ENCODE measurements at regions not wholly inside any gene's neighbourhood (a gene's known extent, or its start where the extent isn't known, plus 50 kb on each side); places are given as distances from the start of the nearest gene placed in this dataset.

GRCh38 chr5:6222121-6222520, 156.2 kb downstream of the MED10 start:
- no peak for ATAC-seq
- DNase-seq (ENCODE audit: low spot score): no peak
- Mint-ChIP-seq H3K36me3 (peaks cover 13% of the 10 kb centered on the region; the same call in 1 of the 2 replicates), H3K27ac (no peak overlapping the region), H3K4me1 (no peaks in the 10 kb centered on the region), H3K9me3 (peaks cover 24% of the 10 kb centered on the region), H3K4me3 (no peak overlapping the region), H3K27me3 (ENCODE audit: low read depth) (peaks cover 3% of the 10 kb centered on the region; the same call in 1 of the 2 replicates)
- ChIA-PET CTCF (interaction anchor here (0.7 kb wide), 1 partner anchor 65 kb away, joined by 5 read pairs; no protein-coding TSS in a partner anchor), POLR2A (no interaction called here)
- TF ChIP-seq FOXK1 (CRISPR knock-in tag; IDR thresholded peaks at IDR 0.05) (no peak), E2F4 (CRISPR knock-in tag; IDR thresholded peaks at IDR 0.05; ENCODE audit: borderline replicate concordance, low read depth) (no peak), ZSCAN18 (CRISPR knock-in tag; IDR thresholded peaks at IDR 0.05) (no peak), USF2 (CRISPR knock-in tag; IDR thresholded peaks at IDR 0.05) (no peak), FOXP4 (CRISPR knock-in tag; IDR thresholded peaks at IDR 0.05) (no peak), CTCF (IDR thresholded peaks at IDR 0.05) (no peak), USF1 (CRISPR knock-in tag; IDR thresholded peaks at IDR 0.05) (no peak), NFE2L1 (CRISPR knock-in tag; IDR thresholded peaks at IDR 0.05) (no peak), AR (CRISPR knock-in tag; IDR thresholded peaks at IDR 0.05) (no peak), ZNF512 (CRISPR knock-in tag; IDR thresholded peaks at IDR 0.05; ENCODE audit: borderline replicate concordance) (no peak)

GRCh38 chr5:6221141-6221626, 157.2 kb downstream of the MED10 start:
- peaks cover 13% of the 10 kb centered on the region; the same call in 1 of the 2 replicates for H3K36me3 Mint-ChIP-seq
- no peak overlapping the region for H3K4me3 Mint-ChIP-seq
- H3K27me3 Mint-ChIP-seq (ENCODE audit: low read depth): peaks cover 3% of the 10 kb centered on the region; the same call in 1 of the 2 replicates
- DNase-seq (ENCODE audit: low spot score): no peak
- CTCF ChIA-PET: interaction anchor here (0.9 kb wide), 1 partner anchor 19 kb away, joined by 3 read pairs; no protein-coding TSS in a partner anchor
- POLR2A ChIA-PET: no interaction called here
- H3K4me1 Mint-ChIP-seq: no peaks in the 10 kb centered on the region
- ATAC-seq: no peak
- peaks cover 24% of the 10 kb centered on the region for H3K9me3 Mint-ChIP-seq
- H3K27ac Mint-ChIP-seq: no peak overlapping the region
- no peak for TF ChIP-seq MXD4 (CRISPR knock-in tag; IDR thresholded peaks at IDR 0.05; ENCODE audit: borderline replicate concordance)
- TF ChIP-seq CBFB (CRISPR knock-in tag; IDR thresholded peaks at IDR 0.05; ENCODE audit: low read depth): no peak
- no peak for TF ChIP-seq ERG (CRISPR knock-in tag; IDR thresholded peaks at IDR 0.05)
- TF ChIP-seq ATF2 (CRISPR knock-in tag; IDR thresholded peaks at IDR 0.05; ENCODE audit: borderline replicate concordance, low read depth): no peak
- TF ChIP-seq CTCF (IDR thresholded peaks at IDR 0.05): no peak
- TF ChIP-seq CREB1 (CRISPR knock-in tag; IDR thresholded peaks at IDR 0.05): no peak
